GM21717 (cell line): ENCODE measurements at regions not wholly inside any gene's neighbourhood (a gene's known extent, or its start where the extent isn't known, plus 50 kb on each side); places are given as distances from the start of the nearest gene placed in this dataset.
"Not testable (repeated sequence)": the region's sequence is repeated elsewhere in the genome, so short reads cannot be mapped to it uniquely, and the experiment has no call there.

Experiments
- ATAC-seq: cut with Tn5 transposase; IDR thresholded peaks from one replicate; pipeline ENCODE4 v1.9.1; 2021; ENCODE audit warnings: mild to moderate bottlenecking, moderate library complexity; ENCODE audit not compliant: unreplicated experiment

- ATAC-seq, result no peak
Observed at GRCh38 chr12:85626784-85627171, 209.4 kb downstream of the RASSF9 start.

GRCh38 chr12:85627584-85627983 is 208.6 kb downstream of the RASSF9 start:
- ATAC-seq, result no peak

GRCh38 chr12:85628562-85628961 is 207.6 kb downstream of the RASSF9 start:
- not testable (repeated sequence) for ATAC-seq

- no peak for ATAC-seq
Observed at GRCh38 chr12:85630851-85631250, 205.4 kb downstream of the RASSF9 start.

GRCh38 chr12:85632390-85632789 is 203.8 kb downstream of the RASSF9 start:
- no peak for ATAC-seq

GRCh38 chr12:85633491-85633890 is 202.7 kb downstream of the RASSF9 start:
- ATAC-seq, result no peak

- no peak for ATAC-seq
Observed at GRCh38 chr12:85639834-85640233, 196.4 kb downstream of the RASSF9 start.

GRCh38 chr12:85641796-85642195 is 194.4 kb downstream of the RASSF9 start:
- ATAC-seq, result no peak

- ATAC-seq, result peak; percentile 49
Observed at GRCh38 chr12:85642288-85642687, 193.9 kb downstream of the RASSF9 start.

GRCh38 chr12:85642808-85643207 is 193.4 kb downstream of the RASSF9 start:
- ATAC-seq, result no peak

- no peak for ATAC-seq
Observed at GRCh38 chr12:85644508-85644907, 191.7 kb downstream of the RASSF9 start.

- ATAC-seq, result no peak
Observed at GRCh38 chr12:85653731-85654455, 182.3 kb downstream of the RASSF9 start.

- no peak for ATAC-seq
Observed at GRCh38 chr12:85654456-85654840, 181.8 kb downstream of the RASSF9 start.

- ATAC-seq, result no peak
Observed at GRCh38 chr12:85656561-85656960, 179.6 kb downstream of the RASSF9 start.

- no peak for ATAC-seq
Observed at GRCh38 chr12:85657251-85657650, 179.0 kb downstream of the RASSF9 start.

GRCh38 chr12:85657836-85658630 is 178.2 kb downstream of the RASSF9 start:
- ATAC-seq, result no peak

- no peak for ATAC-seq
Observed at GRCh38 chr12:85659754-85660530, 176.3 kb downstream of the RASSF9 start.

GRCh38 chr12:85661461-85662206 is 174.6 kb downstream of the RASSF9 start:
- ATAC-seq, result no peak

- no peak for ATAC-seq
Observed at GRCh38 chr12:85662207-85662602, 174.0 kb downstream of the RASSF9 start.

- ATAC-seq, result no peak
Observed at GRCh38 chr12:85663631-85664030, 172.6 kb downstream of the RASSF9 start.

GRCh38 chr12:85664429-85664828 is 171.8 kb downstream of the RASSF9 start:
- no peak for ATAC-seq
